RWPE1 (cell line): ENCODE measurements at regions not wholly inside any gene's neighbourhood (a gene's known extent, or its start where the extent isn't known, plus 50 kb on each side); places are given as distances from the start of the nearest gene placed in this dataset.

ENCODE experiments used
- CTCF ChIA-PET: fragments of 350-600 bp; sonication (Branson Sonifier 250); formaldehyde crosslinking; extraction: SDS; loops from one replicate; lab custom pipeline; 2021; lab: Yijun Ruan, JAX
- POLR2A ChIA-PET: fragments of 400-600 bp; formaldehyde crosslinking; extraction: SDS; loops from one replicate; lab custom pipeline; 2020; ENCODE audit warnings: antibody characterized with exemption; ENCODE audit not compliant: low non-redundant PET; lab: Yijun Ruan, JAX
- DNase-seq: peaks from one replicate; pipeline ENCODE4 v3.0.0; 2012; ENCODE audit warnings: low spot score
- H3K27ac ChIP-seq: fragments of 450-650 bp; 2 replicates; pipeline ENCODE4 v1.5.1; 2017
- CTCF ChIP-seq: fragments of 450-650 bp; conservative IDR thresholded peaks from 2 replicates; pipeline ENCODE4 v1.5.1; 2017; ENCODE audit warnings: low read depth, mild to moderate bottlenecking

GRCh38 chr3:17841190-17841828 lies 98.9 kb upstream of the TBC1D5 start:
- POLR2A ChIA-PET, result no interaction called here
- peak; percentile 94 for TF ChIP-seq CTCF
- CTCF ChIA-PET, result interaction anchor here (0.5 to 1.2 kb wide), 15 partner anchors 16 to 1235 kb away, joined by 3 to 9 read pairs (median 3); partner anchors contain the start of gene TBC1D5
- no peak overlapping the region for H3K27ac ChIP-seq
- DNase-seq, result peak; percentile 56

GRCh38 chr3:17840651-17841050 lies 98.2 kb upstream of the TBC1D5 start:
- POLR2A ChIA-PET, result no interaction called here
- CTCF ChIA-PET, result interaction anchor here (0.5 to 1.2 kb wide), 14 partner anchors 17 to 1236 kb away, joined by 3 to 9 read pairs (median 3); partner anchors contain the start of gene TBC1D5
- H3K27ac ChIP-seq, result no peak overlapping the region

GRCh38 chr3:17840126-17840525 lies 97.7 kb upstream of the TBC1D5 start:
- ChIA-PET POLR2A (no interaction called here), CTCF (interaction anchor here (0.7 kb wide), 1 partner anchor 116 kb away, joined by 4 read pairs; no protein-coding TSS in a partner anchor)
- TF ChIP-seq CTCF, result no peak
- no peak for DNase-seq
- no peak overlapping the region for H3K27ac ChIP-seq

More at GRCh38 chr3:17840651-17841050, 98.2 kb upstream of the TBC1D5 start:
- no peak for DNase-seq
- TF ChIP-seq CTCF, result no peak

- no peak overlapping the region for H3K27ac ChIP-seq
- CTCF ChIA-PET, result no interaction called here
- TF ChIP-seq CTCF, result no peak
- POLR2A ChIA-PET, result no interaction called here
- no peak for DNase-seq
These were observed 94.5 kb upstream of the TBC1D5 start for GRCh38 chr3:17836919-17837318.

GRCh38 chr3:17836092-17836491 lies 93.7 kb upstream of the TBC1D5 start:
- no peak for TF ChIP-seq CTCF
- POLR2A ChIA-PET, result no interaction called here
- no peak for DNase-seq
- CTCF ChIA-PET, result no interaction called here
- H3K27ac ChIP-seq, result no peak overlapping the region

- POLR2A ChIA-PET, result no interaction called here
- TF ChIP-seq CTCF, result no peak
- DNase-seq, result peak; percentile 61
- no peak overlapping the region; the same call in 1 of the 2 replicates for H3K27ac ChIP-seq
- CTCF ChIA-PET, result no interaction called here
These were observed 91.5 kb upstream of the TBC1D5 start for GRCh38 chr3:17833786-17834559.
